Epithelial cell of proximal tubule (primary cell): ENCODE measurements at regions not wholly inside any gene's neighbourhood (a gene's known extent, or its start where the extent isn't known, plus 50 kb on each side); places are given as distances from the start of the nearest gene placed in this dataset.

Source experiments
- DNase-seq: peaks from one replicate; pipeline ENCODE4 v3.0.0-alpha.2; 2011; ENCODE audit warnings: low read depth
- H3K4me3 ChIP-seq: 2 replicates; pipeline ENCODE4 v1.5.1; 2011; ENCODE audit warnings: low read depth, mild to moderate bottlenecking, low read length
- CTCF ChIP-seq: conservative IDR thresholded peaks from 2 replicates; pipeline ENCODE4 v1.5.1; 2012; ENCODE audit warnings: low read depth, mild to moderate bottlenecking, low read length

DNA sequence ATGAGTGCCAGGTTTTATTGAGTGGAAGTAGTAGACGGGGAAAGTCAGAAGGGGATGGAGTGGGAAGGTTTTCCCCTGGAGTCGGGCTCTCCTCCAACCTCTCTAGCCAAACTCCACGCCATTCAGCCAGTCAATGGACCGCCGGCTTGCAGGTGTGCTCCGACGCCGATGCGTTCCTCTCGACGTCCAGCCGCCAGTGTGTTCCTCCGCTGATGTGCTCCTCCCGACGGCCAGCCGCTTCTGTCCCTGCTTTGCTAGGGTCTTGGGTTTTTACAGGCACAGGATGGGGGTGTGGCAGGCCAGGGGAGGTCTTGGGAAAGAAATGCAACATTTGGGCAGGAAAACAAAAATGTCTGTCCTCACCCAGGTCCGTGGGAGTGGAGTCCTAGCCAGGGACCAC lies 94.3 kb upstream of the TEX51 start:
- no peak overlapping the region for H3K4me3 ChIP-seq
- DNase-seq, result no peak
- TF ChIP-seq CTCF, result no peak

DNA sequence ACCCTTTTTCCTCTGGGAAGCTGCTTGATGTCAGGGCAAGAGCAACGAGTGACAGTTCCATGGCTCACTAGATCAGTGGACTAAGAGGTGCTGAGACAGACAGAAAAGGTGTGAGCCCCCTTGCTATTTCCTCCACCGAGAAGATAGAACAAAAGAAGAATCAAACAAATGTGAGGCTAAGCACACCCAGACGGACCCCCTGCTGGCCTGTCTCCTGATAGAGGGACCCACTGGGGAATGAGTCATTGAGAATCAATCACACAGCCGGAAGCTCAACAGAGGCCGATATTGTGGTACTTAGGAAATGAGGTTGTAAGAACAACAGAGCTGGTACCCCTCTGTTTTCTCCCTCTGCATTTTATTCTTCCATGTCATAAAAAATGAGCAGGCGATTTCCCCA lies 89.8 kb upstream of the TEX51 start:
- TF ChIP-seq CTCF, result no peak
- DNase-seq, result no peak

DNA sequence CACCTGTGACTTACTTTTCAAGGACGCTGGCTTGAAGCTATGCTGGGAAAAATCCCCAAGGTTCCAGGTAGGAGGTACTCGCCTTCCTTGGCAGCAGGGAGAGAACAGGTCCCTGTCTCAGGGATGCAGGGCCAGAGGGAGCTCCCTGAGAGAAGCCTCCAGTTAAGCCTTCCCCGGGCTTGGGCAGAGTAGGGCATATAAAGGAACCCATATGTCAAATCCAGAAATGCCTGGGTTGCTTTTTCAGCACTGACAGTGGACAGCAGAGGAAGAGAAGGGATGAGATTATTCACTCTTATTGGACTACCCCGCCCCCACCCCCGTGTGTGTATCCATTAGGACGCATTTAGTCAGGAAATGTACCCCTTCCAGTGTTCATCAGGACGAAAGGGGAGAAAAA lies 89.3 kb upstream of the TEX51 start:
- no peak for DNase-seq
- H3K4me3 ChIP-seq, result no peak overlapping the region
- TF ChIP-seq CTCF, result no peak

More for the DNA sequence above, 89.8 kb upstream of the TEX51 start:
- no peak overlapping the region for H3K4me3 ChIP-seq

DNA sequence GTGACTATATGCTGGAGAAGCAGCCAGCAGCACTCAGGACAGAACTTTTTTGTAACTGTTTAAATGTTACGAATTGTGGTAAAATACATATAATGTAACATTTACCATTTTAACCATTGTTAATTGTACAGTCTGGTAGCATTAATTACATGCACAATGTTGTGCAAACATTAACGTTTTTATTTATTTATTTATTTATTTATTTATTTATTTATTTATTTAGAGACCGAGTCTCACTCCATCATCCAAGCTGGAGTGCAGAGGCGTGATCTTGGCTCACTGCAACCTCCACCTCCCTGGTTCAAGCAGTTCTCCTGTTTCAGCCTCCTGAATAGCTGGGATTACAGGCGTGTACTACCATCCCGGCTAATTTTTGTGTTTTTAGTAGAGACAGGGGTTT lies 88.7 kb upstream of the TEX51 start:
- no peak for DNase-seq
- H3K4me3 ChIP-seq, result no peak overlapping the region
- no peak for TF ChIP-seq CTCF

- no peak for DNase-seq
- no peak overlapping the region for H3K4me3 ChIP-seq
- no peak for TF ChIP-seq CTCF
Measured at GRCh38 chr2:126811101-126811500, 87.6 kb upstream of the TEX51 start.

DNA sequence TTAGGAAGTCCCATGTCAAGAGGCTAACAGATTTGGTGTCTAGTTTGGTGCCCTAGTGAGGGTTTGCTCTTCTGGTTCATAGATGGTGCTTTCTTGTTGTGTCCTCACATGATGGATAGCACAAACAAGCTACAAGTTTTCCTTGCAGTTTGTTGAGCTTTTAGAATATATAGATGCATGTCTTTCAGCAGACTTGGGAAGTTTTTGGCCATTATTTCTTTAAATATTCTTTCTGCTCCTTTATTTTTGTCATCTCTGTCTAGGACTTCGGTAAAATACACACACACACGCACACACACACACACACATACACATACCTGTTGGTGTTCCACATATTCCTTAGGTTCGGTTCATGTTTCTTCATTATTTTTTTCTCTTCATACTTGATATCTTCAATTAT lies 81.5 kb upstream of the TEX51 start:
- TF ChIP-seq CTCF, result no peak
- no peak overlapping the region for H3K4me3 ChIP-seq
- no peak for DNase-seq

DNA sequence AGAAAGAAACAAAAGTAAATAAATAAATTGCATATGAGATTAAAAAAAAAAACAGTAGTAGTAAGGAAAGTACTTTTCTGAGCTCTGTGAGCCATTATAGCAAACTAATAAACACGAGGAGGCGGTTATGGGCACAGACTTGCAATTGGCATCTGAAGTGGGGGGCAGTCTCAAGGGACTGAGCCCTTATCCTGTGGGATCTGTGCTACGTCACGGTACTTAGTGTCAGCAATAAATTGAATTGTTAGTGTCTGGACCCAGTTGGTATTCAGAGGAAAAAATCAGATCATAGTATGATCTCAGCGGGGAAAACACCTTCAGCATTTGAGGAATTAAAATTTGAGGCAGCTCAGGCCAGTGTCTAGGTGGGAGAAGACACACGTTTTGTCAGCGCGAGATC lies 76.6 kb upstream of the TEX51 start:
- no peak for DNase-seq
- no peak overlapping the region for H3K4me3 ChIP-seq
- TF ChIP-seq CTCF, result no peak
